GM21360 (cell line): ENCODE measurements at regions not wholly inside any gene's neighbourhood (a gene's known extent, or its start where the extent isn't known, plus 50 kb on each side); places are given as distances from the start of the nearest gene placed in this dataset.

Source experiments
- ATAC-seq: cut with Tn5 transposase; IDR thresholded peaks from one replicate; pipeline ENCODE4 v1.9.1; 2021; ENCODE audit warnings: mild to moderate bottlenecking, moderate library complexity; ENCODE audit not compliant: unreplicated experiment

- ATAC-seq = no peak
These were observed 149.5 kb upstream of the RPS6KA2 start for GRCh38 chr6:166776571-166776970.

GRCh38 chr6:166775923-166776220 is 148.8 kb upstream of the RPS6KA2 start:
- ATAC-seq = no peak

DNA sequence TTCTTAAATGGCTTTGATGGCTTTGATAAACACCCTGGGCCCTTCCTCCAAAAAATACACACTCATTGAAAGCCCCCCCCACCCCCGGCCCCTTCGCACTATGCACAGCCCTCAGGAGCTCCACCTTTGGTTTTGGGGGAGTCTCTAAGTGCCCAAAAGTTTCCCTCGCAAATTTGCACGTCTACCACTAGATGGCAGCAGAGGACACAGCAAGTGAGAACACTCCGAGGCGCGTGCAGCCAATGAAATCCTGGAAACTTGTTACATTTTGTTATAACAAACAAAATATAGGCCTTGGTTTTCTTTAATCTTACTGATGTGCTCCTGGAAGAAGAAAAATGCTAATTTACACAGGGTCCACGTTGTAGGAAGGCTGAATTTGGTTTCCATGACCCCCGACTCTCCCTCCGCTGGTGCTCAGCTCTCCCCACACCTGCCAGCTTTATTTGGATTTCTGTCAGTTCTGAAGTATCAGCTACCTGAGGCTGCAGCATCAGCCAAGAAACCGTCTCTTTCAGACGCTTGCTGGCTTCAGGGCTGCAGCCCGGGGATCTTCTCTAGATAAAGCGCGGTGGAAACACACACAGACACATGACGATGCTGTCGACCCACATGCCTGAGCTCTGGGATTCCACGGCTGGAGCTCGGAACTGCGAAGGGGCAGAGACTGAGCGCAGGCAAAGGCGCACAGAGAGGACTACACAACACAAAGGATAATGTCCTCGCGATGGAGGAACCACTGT is 148.3 kb upstream of the RPS6KA2 start:
- no peak for ATAC-seq

- ATAC-seq = no peak
These were observed 147.7 kb upstream of the RPS6KA2 start for GRCh38 chr6:166774770-166775169.

- no peak for ATAC-seq
These were observed 147.2 kb upstream of the RPS6KA2 start for GRCh38 chr6:166774292-166774691.

- ATAC-seq = no peak
These were observed 145.5 kb upstream of the RPS6KA2 start for GRCh38 chr6:166772518-166772917.

DNA sequence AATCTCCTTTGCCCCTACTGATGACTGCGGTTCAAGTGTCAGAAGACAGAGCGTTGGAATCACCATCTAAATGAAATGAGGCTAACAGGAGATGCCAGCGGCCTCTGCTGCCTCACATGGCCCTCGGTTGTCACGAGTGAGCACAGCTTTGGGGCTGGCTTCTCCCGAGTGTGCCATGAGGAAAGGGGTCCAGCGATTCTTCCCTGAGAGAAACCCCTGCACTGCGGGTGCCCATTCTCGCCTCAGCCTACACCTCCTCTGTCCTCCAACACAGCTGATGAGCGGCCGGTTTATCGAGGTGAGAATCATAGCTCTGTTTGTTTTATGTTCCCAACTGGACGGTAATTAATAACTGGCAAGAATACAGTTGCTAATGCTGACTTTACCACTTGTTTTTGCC is 144.7 kb upstream of the RPS6KA2 start:
- ATAC-seq = no peak

GRCh38 chr6:166770216-166771116 is 143.4 kb upstream of the RPS6KA2 start:
- ATAC-seq = no peak

DNA sequence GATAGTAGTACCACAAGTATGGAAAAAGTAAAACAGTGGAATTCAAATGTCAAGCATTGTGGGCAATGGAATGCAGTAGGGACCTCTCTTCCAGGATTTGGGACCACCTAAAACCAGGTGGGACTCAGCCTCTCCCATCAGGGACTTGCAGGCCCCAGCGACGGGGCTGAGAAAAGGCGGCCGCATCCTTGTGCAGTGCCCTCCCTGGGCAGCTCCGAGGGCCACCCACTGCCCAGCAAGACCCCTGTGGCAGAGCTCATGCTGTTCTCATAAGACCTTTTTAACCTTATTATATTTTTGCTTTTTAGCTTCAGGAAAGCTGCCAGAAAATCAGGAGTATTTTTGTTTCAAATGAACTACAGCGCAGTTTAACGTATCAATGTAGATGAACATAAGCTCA is 142.6 kb upstream of the RPS6KA2 start:
- ATAC-seq = no peak

GRCh38 chr6:166768761-166769160 is 141.7 kb upstream of the RPS6KA2 start:
- ATAC-seq = no peak

DNA sequence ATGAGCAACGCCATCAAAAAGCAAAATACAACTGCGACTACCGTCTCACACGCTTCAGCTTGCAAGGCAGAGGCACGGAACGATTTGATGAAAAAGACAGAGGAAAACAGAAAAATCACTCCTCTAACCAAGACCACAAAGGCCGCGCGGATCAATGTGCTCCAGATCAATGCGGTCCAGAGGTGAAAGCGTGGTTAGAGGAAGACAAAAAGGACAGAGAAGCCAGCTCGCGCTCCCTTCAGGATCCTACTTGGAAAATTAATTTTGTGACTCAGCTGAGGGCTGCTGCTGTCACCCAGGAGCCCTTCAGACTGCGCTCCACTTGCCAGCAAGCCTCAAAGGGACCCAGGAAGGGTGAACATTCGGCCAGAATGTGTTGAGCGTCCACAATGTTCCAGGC is 140.2 kb upstream of the RPS6KA2 start:
- ATAC-seq = no peak

DNA sequence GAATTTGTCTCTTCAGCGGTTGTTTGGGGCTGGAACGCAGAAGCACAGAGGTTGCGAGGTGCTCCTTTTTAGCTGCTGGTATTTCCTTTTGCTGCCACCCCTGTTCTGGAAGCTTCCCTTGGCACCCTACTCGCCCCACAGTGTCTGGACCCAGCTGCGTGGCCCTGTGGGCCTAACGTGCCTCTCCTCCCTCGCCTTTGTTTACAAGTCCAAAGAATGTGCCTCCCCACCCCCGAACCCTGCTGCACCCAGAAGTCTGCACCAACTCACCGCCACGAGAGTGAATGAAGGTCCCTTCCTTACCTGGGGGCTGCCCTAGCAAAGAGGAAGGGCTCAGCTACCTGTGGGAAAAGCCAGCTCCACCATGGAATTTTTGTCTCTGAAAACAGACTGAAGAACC is 139.7 kb upstream of the RPS6KA2 start:
- ATAC-seq = no peak

DNA sequence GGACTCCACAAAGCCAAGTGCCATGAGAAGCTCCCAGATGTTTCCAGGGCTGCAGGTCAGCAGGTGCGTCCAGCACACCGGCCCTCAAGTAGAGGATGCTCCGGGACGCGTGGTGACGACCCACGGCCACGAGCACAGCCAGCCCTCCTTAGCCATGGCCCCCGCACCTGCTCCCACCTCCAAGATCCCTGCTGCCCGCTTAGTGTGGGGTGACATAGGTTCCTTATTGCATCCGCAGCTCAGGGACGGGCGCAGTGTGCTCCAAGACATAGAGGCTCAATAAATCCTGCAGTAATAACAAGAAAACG is 138.1 kb upstream of the RPS6KA2 start:
- no peak for ATAC-seq

DNA sequence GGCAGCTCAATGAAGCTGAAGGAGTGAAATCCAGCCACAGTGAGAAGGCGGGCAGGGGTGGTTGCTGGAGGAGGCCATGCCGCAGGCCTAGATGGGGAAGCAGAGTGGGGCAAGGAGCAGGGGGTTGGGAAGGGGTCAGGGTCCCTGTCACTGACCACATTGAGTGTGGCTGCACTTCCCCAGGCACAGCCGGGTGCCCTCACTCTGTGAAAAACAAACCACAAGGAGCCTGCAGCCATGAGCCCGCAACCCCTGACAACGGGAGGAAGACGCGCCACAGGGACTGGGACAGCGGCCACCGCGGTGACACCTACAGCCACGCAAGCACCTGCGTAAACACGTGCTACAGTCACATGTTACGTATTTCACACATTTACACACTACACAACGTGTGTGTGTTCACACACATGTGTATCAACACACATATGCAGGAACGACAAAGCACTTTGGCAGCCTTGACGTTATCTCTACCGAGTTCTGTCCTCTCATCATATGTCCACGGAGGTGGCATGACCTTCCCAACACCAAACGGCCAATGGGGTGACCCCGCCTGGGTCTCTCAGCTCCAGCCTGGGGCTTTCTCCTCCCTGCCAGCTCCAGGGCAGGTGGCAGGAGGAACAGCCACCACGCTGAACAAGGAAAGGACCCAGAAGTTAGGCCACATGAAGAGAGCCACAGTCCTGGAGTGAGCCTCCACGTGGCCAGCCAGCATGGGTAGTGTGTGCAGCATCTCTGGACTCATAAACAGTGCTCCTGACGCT is 137.6 kb upstream of the RPS6KA2 start:
- ATAC-seq = no peak

- no peak for ATAC-seq
These were observed 136.8 kb upstream of the RPS6KA2 start for GRCh38 chr6:166763606-166764472.

- no peak for ATAC-seq
These were observed 134.8 kb upstream of the RPS6KA2 start for GRCh38 chr6:166761801-166762200.

DNA sequence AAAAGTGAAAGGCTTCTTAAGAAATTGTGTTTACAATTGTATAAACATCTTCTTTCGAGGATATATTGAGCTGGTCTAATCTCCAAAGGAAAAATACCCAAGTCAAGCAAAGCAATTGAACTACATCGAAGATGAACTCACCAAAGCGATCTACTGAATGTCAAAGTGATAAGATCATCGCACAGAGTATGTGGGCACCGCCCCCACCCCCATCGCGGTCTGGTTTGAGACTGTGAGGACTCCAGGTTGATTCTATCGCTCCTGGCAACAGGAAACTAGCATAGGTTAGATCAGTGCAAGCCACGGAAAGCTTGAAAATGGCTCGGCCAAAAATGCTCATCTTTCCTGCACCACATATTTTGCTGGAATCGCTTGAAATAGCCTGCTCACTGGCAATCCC is 133.2 kb upstream of the RPS6KA2 start:
- ATAC-seq = no peak

GRCh38 chr6:166758136-166758704 is 131.2 kb upstream of the RPS6KA2 start:
- no peak for ATAC-seq

GRCh38 chr6:166757232-166758135 is 130.4 kb upstream of the RPS6KA2 start:
- no peak for ATAC-seq
